BLaER1 treated with 17β-estradiol and CSF1 and Interleukin-3, amounts not matched to agents 10 nM and 100 nM (cell line): ENCODE measurements at regions not wholly inside any gene's neighbourhood (a gene's known extent, or its start where the extent isn't known, plus 50 kb on each side); places are given as distances from the start of the nearest gene placed in this dataset.
"Not testable (repeated sequence)": the region's sequence is repeated elsewhere in the genome, so short reads cannot be mapped to it uniquely, and the experiment has no call there.

Source experiments
- H3K27ac ChIP-seq, 11 experiments: shearing (Covaris generic); formaldehyde crosslinking; 2 replicates each; pipeline ENCODE4 v1.8.1; 2022
- H3K27me3 ChIP-seq, 11 experiments: shearing (Covaris generic); formaldehyde crosslinking; 2 replicates each; pipeline ENCODE4 v1.8.1; 2022
- H3K36me3 ChIP-seq, 11 experiments: shearing (Covaris generic); formaldehyde crosslinking; 2 replicates each; pipeline ENCODE4 v1.8.1; 2022
- H3K4me1 ChIP-seq, 10 experiments: shearing (Covaris generic); formaldehyde crosslinking; 2 replicates each; pipeline ENCODE4 v1.8.1; 2022
- H3K4me2 ChIP-seq, 11 experiments: shearing (Covaris generic); formaldehyde crosslinking; 2 replicates each; pipeline ENCODE4 v1.8.1; 2022
- H3K4me3 ChIP-seq, 10 experiments: shearing (Covaris generic); formaldehyde crosslinking; 2 replicates each; pipeline ENCODE4 v1.8.1; 2022
- H3K9ac ChIP-seq, 11 experiments: shearing (Covaris generic); formaldehyde crosslinking; 2 replicates each; pipeline ENCODE4 v1.8.1; 2022
- H3K9me3 ChIP-seq, 11 experiments: shearing (Covaris generic); formaldehyde crosslinking; replicated peaks in 1 of 11; 2 replicates each; pipeline ENCODE4 v1.8.1; 2022
- H4K20me1 ChIP-seq, 11 experiments: shearing (Covaris generic); formaldehyde crosslinking; 2 replicates each; pipeline ENCODE4 v1.8.1; 2022
- Cebpa-rat ChIP-seq, 11 experiments: shearing (Covaris generic); IDR thresholded peaks; 2 replicates each; pipeline ENCODE4 v1.8.1; 2022

GRCh38 chr2:126986631-126987187, 88.0 kb downstream of the TEX51 start:
- Histone ChIP-seq H3K27ac (no peak overlapping the region), H3K9me3 (no peaks in the 10 kb centered on the region), H4K20me1 (no peaks in the 10 kb centered on the region; a peak in 1 of 22 replicates), H3K27me3 (no peaks in the 10 kb centered on the region), H3K9ac (no peak overlapping the region), H3K4me2 (no peak overlapping the region), H3K4me1 (peaks cover 0 to 5% (median 0%) of the 10 kb centered on the region in 10 experiments; a peak in 1 of 20 replicates), H3K36me3 (no peaks in the 10 kb centered on the region), H3K4me3 (no peak overlapping the region)
- no peak for TF ChIP-seq Cebpa-rat (IDR thresholded peaks at IDR 0.05)

GRCh38 chr2:126988482-126988881, 89.8 kb downstream of the TEX51 start:
- H3K9me3 ChIP-seq = no peaks in the 10 kb centered on the region
- no peaks in the 10 kb centered on the region for H3K27me3 ChIP-seq
- no peak for TF ChIP-seq Cebpa-rat (IDR thresholded peaks at IDR 0.05)

GRCh38 chr2:126989064-126989463, 90.4 kb downstream of the TEX51 start:
- H3K4me2 ChIP-seq = not testable (repeated sequence)

More at GRCh38 chr2:126988482-126988881, 89.8 kb downstream of the TEX51 start:
- Histone ChIP-seq H4K20me1 (no peaks in the 10 kb centered on the region; a peak in 1 of 22 replicates), H3K4me2 (no peak overlapping the region), H3K36me3 (no peaks in the 10 kb centered on the region), H3K4me3 (no peak overlapping the region), H3K27ac (no peak overlapping the region), H3K9ac (no peak overlapping the region), H3K4me1 (peaks cover 0 to 5% (median 0%) of the 10 kb centered on the region in 10 experiments; a peak in 1 of 20 replicates)

GRCh38 chr2:126990200-126990599, 91.5 kb downstream of the TEX51 start:
- H3K9me3 ChIP-seq = no peaks in the 10 kb centered on the region
- no peak for TF ChIP-seq Cebpa-rat (IDR thresholded peaks at IDR 0.05)
- no peak overlapping the region for H3K4me2 ChIP-seq
- no peaks in the 10 kb centered on the region for H3K36me3 ChIP-seq
- no peak overlapping the region for H3K4me3 ChIP-seq
- H3K27ac ChIP-seq = no peak overlapping the region
- no peaks in the 10 kb centered on the region for H3K27me3 ChIP-seq
- no peaks in the 10 kb centered on the region for H4K20me1 ChIP-seq
- H3K4me1 ChIP-seq = peaks cover 0 to 5% (median 0%) of the 10 kb centered on the region in 10 experiments; a peak in 1 of 20 replicates
- no peak overlapping the region for H3K9ac ChIP-seq

More at GRCh38 chr2:126989064-126989463, 90.4 kb downstream of the TEX51 start:
- not testable (repeated sequence) for H3K9ac ChIP-seq, H3K27me3 ChIP-seq, H3K27ac ChIP-seq, H4K20me1 ChIP-seq, H3K36me3 ChIP-seq, H3K4me1 ChIP-seq, H3K4me3 ChIP-seq, H3K9me3 ChIP-seq

- H4K20me1 ChIP-seq = no peaks in the 10 kb centered on the region
- peaks cover 0 to 5% (median 0%) of the 10 kb centered on the region in 10 experiments; a peak in 1 of 20 replicates for H3K4me1 ChIP-seq
- no peaks in the 10 kb centered on the region for H3K27me3 ChIP-seq
- no peak for TF ChIP-seq Cebpa-rat (IDR thresholded peaks at IDR 0.05)
- H3K4me3 ChIP-seq = no peak overlapping the region
- no peak overlapping the region for H3K9ac ChIP-seq
- no peak overlapping the region for H3K27ac ChIP-seq
- H3K4me2 ChIP-seq = no peak overlapping the region; a peak in 1 of 22 replicates
- no peaks in the 10 kb centered on the region for H3K36me3 ChIP-seq
- H3K9me3 ChIP-seq = no peaks in the 10 kb centered on the region
These were observed 92.2 kb downstream of the TEX51 start for GRCh38 chr2:126990605-126991532.

- Histone ChIP-seq H3K27ac (no peak overlapping the region), H3K27me3 (no peaks in the 10 kb centered on the region), H3K4me3 (no peak overlapping the region), H3K4me1 (peaks cover 0 to 8% (median 0%) of the 10 kb centered on the region in 10 experiments; a peak in 4 of 20 replicates), H3K9ac (no peak overlapping the region), H3K9me3 (no peaks in the 10 kb centered on the region), H3K36me3 (no peaks in the 10 kb centered on the region), H3K4me2 (no peak overlapping the region), H4K20me1 (no peaks in the 10 kb centered on the region)
- no peak for TF ChIP-seq Cebpa-rat (IDR thresholded peaks at IDR 0.05)
These were observed 95.7 kb downstream of the TEX51 start for GRCh38 chr2:126994340-126994777.

GRCh38 chr2:126995621-126996377, 97.1 kb downstream of the TEX51 start:
- Histone ChIP-seq H3K4me2 (no peak overlapping the region), H3K27me3 (no peaks in the 10 kb centered on the region), H3K4me1 (peaks cover 0 to 11% (median 0%) of the 10 kb centered on the region in 10 experiments; a peak in 4 of 20 replicates), H3K27ac (no peak overlapping the region), H3K9me3 (no peaks in the 10 kb centered on the region), H3K4me3 (no peak overlapping the region), H3K9ac (no peak overlapping the region), H4K20me1 (no peaks in the 10 kb centered on the region), H3K36me3 (no peaks in the 10 kb centered on the region)
- TF ChIP-seq Cebpa-rat (IDR thresholded peaks at IDR 0.05) = no peak

GRCh38 chr2:126996378-126996699, 97.6 kb downstream of the TEX51 start:
- H4K20me1 ChIP-seq = no peaks in the 10 kb centered on the region
- H3K9ac ChIP-seq = no peak overlapping the region
- no peak overlapping the region for H3K27ac ChIP-seq
- no peaks in the 10 kb centered on the region for H3K27me3 ChIP-seq
- no peaks in the 10 kb centered on the region for H3K36me3 ChIP-seq
- no peaks in the 10 kb centered on the region for H3K9me3 ChIP-seq
- H3K4me1 ChIP-seq = peaks cover 0 to 5% (median 0%) of the 10 kb centered on the region in 10 experiments; a peak in 3 of 20 replicates
- no peak overlapping the region for H3K4me2 ChIP-seq
- no peak for TF ChIP-seq Cebpa-rat (IDR thresholded peaks at IDR 0.05)
- H3K4me3 ChIP-seq = no peak overlapping the region
